Trophoblast cell (in vitro differentiated cells and primary cell): ENCODE measurements at regions not wholly inside any gene's neighbourhood (a gene's known extent, or its start where the extent isn't known, plus 50 kb on each side); places are given as distances from the start of the nearest gene placed in this dataset.

ENCODE experiments used
- DNase-seq, 2 donors: peaks; one replicate each; pipeline ENCODE4 v3.0.0-alpha.2; 2016
- H2AFZ ChIP-seq: 2 replicates; pipeline ENCODE4 v1.6.1; 2013; ENCODE audit warnings: low read length, moderate library complexity, mild to moderate bottlenecking; ENCODE audit not compliant: insufficient read depth, poor library complexity
- H2AK5ac ChIP-seq: 2 replicates; pipeline ENCODE4 v1.6.1; 2013; ENCODE audit warnings: mild to moderate bottlenecking, low read length
- H2BK120ac ChIP-seq: 2 replicates; pipeline ENCODE4 v1.6.1; 2013; ENCODE audit warnings: low read length, mild to moderate bottlenecking, moderate library complexity; ENCODE audit not compliant: insufficient read depth, poor library complexity
- H2BK12ac ChIP-seq: 2 replicates; pipeline ENCODE4 v1.6.1; 2013; ENCODE audit warnings: mild to moderate bottlenecking, low read length, moderate library complexity
- H2BK5ac ChIP-seq: 2 replicates; pipeline ENCODE4 v1.6.1; 2013; ENCODE audit warnings: low read length, low read depth, moderate library complexity, mild to moderate bottlenecking; ENCODE audit not compliant: poor library complexity
- H3K14ac ChIP-seq: 2 replicates; pipeline ENCODE4 v1.6.1; 2013; ENCODE audit warnings: mild to moderate bottlenecking, low read length
- H3K18ac ChIP-seq: 2 replicates; pipeline ENCODE4 v1.6.1; 2013; ENCODE audit warnings: mild to moderate bottlenecking, low read length
- H3K23ac ChIP-seq: 2 replicates; pipeline ENCODE4 v1.6.1; 2013; ENCODE audit warnings: low read length
- H3K27ac ChIP-seq: 2 replicates; pipeline ENCODE4 v1.5.1; 2013; ENCODE audit warnings: low read depth, mild to moderate bottlenecking, inconsistent platforms, low read length, moderate library complexity
- H3K27me3 ChIP-seq: 2 replicates; pipeline ENCODE4 v1.6.1; 2013; ENCODE audit warnings: inconsistent platforms, mild to moderate bottlenecking, low read length, moderate library complexity; ENCODE audit not compliant: insufficient read depth
- H3K36me3 ChIP-seq, 2 experiments: 1 replicate in 1 of 2; 2 replicates in 1 of 2; pipeline ENCODE4 v1.6.1; 2013; ENCODE audit warnings: low read length in 2 of 2, mild to moderate bottlenecking in 2 of 2, moderate library complexity in 1 of 2; ENCODE audit not compliant: insufficient read depth in 2 of 2, control insufficient read depth in 1 of 2
- H3K4ac ChIP-seq: 2 replicates; pipeline ENCODE4 v1.6.1; 2013; ENCODE audit warnings: low read depth, mild to moderate bottlenecking, low read length, moderate library complexity
- H3K4me1 ChIP-seq, 2 experiments: 1 replicate in 1 of 2; 2 replicates in 1 of 2; pipeline ENCODE4 v1.6.1; 2013; ENCODE audit warnings: low read length in 2 of 2, mild to moderate bottlenecking in 2 of 2, moderate library complexity in 1 of 2; ENCODE audit not compliant: insufficient read depth in 2 of 2, control insufficient read depth in 1 of 2
- H3K4me2 ChIP-seq: 2 replicates; pipeline ENCODE4 v1.6.1; 2013; ENCODE audit warnings: inconsistent platforms, mild to moderate bottlenecking, low read length, moderate library complexity
- H3K4me3 ChIP-seq: 2 replicates; pipeline ENCODE4 v1.5.1; 2013; ENCODE audit warnings: mild to moderate bottlenecking, low read depth, low read length, inconsistent platforms
- H3K79me1 ChIP-seq: one replicate; pipeline ENCODE4 v1.6.1; 2013; ENCODE audit warnings: low read length
- H3K79me2 ChIP-seq: 2 replicates; pipeline ENCODE4 v1.6.1; 2013; ENCODE audit warnings: low read length, mild to moderate bottlenecking; ENCODE audit not compliant: control insufficient read depth, insufficient read depth, poor library complexity
- H3K9ac ChIP-seq: 2 replicates; pipeline ENCODE4 v1.6.1; 2013; ENCODE audit warnings: mild to moderate bottlenecking, low read length
- H3K9me3 ChIP-seq: 2 replicates; pipeline ENCODE4 v1.6.1; 2013; ENCODE audit warnings: low read depth, mild to moderate bottlenecking, control low read depth, inconsistent platforms, low read length; ENCODE audit not compliant: insufficient read depth
- H4K12ac ChIP-seq: 2 replicates; pipeline ENCODE4 v1.6.1; 2013; ENCODE audit warnings: low read depth, mild to moderate bottlenecking, low read length, moderate library complexity
- H4K8ac ChIP-seq: 2 replicates; pipeline ENCODE4 v1.6.1; 2013; ENCODE audit warnings: low read depth, mild to moderate bottlenecking, low read length, moderate library complexity
- H4K91ac ChIP-seq: one replicate; pipeline ENCODE4 v1.6.1; 2013; ENCODE audit warnings: low read depth, mild to moderate bottlenecking, low read length, moderate library complexity
- WGBS: extraction: QIAGEN DNeasy Blood & Tissue Kit; methylation state at CpG from one replicate; pipeline ENCODE4 v1.1.7; 2013; ENCODE audit warnings: missing lambda C conversion rate; ENCODE audit not compliant: insufficient read length, insufficient coverage; ENCODE audit errors: extremely low coverage; 5-methylcytosine and 5-hydroxymethylcytosine counted together

DNA sequence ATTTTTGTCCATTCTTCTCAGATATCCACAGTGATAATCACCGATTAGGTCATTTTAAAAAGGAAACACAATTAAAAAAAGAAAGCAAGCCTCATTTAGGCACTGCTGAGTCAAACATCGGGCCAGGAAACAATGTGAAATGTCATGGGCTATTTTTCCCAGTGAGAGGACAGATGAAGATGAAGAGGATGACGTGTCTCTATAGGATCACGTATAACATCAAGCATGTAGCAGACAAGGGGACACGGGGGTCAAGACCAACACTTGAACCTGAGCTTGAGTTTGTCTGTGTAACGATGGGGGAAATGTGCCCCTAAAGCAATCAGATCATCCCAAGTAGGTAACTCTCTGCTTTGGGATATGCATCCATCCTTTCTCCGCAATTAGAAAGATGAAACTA is 553.2 kb downstream of the CD83 start:
- H3K4ac ChIP-seq, result no peak overlapping the region
- H3K27ac ChIP-seq, result no peak overlapping the region
- no peak overlapping the region for H2AK5ac ChIP-seq
- no peak for DNase-seq
- no peaks in the 10 kb centered on the region for H3K9me3 ChIP-seq
- no peak overlapping the region for H4K8ac ChIP-seq
- H3K9ac ChIP-seq, result no peak overlapping the region
- H3K4me2 ChIP-seq, result no peak overlapping the region
- no peak overlapping the region for H2BK12ac ChIP-seq
- no peak overlapping the region for H2BK120ac ChIP-seq
- H3K23ac ChIP-seq, result no peak overlapping the region
- no CpG with 5 or more reads among the region's 7 CpGs for WGBS
- no peak overlapping the region for H3K18ac ChIP-seq
- no peak overlapping the region for H4K91ac ChIP-seq
- no peaks in the 10 kb centered on the region for H3K27me3 ChIP-seq
- H4K12ac ChIP-seq, result no peak overlapping the region
- H2BK5ac ChIP-seq, result no peak overlapping the region
- peaks cover 0 to 2% of the 10 kb centered on the region in 2 experiments for H3K4me1 ChIP-seq
- H3K79me2 ChIP-seq, result no peaks in the 10 kb centered on the region
- no peak overlapping the region for H3K4me3 ChIP-seq
- H2AFZ ChIP-seq, result no peak overlapping the region
- no peaks in the 10 kb centered on the region for H3K36me3 ChIP-seq
- no peaks in the 10 kb centered on the region for H3K79me1 ChIP-seq
- no peak overlapping the region for H3K14ac ChIP-seq

GRCh38 chr6:14671261-14671681 is 553.7 kb downstream of the CD83 start:
- no peak overlapping the region for H3K4me2 ChIP-seq
- no peaks in the 10 kb centered on the region for H3K79me2 ChIP-seq
- no peaks in the 10 kb centered on the region for H3K79me1 ChIP-seq
- DNase-seq, result no peak
- H4K12ac ChIP-seq, result no peak overlapping the region
- no peak overlapping the region for H3K4ac ChIP-seq
- no peaks in the 10 kb centered on the region for H3K27me3 ChIP-seq
- H3K36me3 ChIP-seq, result no peaks in the 10 kb centered on the region
- no peak overlapping the region for H4K8ac ChIP-seq
- WGBS, result no CpG with 5 or more reads among the region's 1 CpG
- H2BK5ac ChIP-seq, result no peak overlapping the region
- no peak overlapping the region for H2AFZ ChIP-seq
- H2AK5ac ChIP-seq, result no peak overlapping the region
- no peak overlapping the region for H3K4me3 ChIP-seq
- H3K27ac ChIP-seq, result no peak overlapping the region
- no peak overlapping the region for H3K14ac ChIP-seq
- H3K9ac ChIP-seq, result no peak overlapping the region
- H2BK120ac ChIP-seq, result no peak overlapping the region
- H3K9me3 ChIP-seq, result no peaks in the 10 kb centered on the region
- no peak overlapping the region for H3K18ac ChIP-seq
- H4K91ac ChIP-seq, result no peak overlapping the region
- H3K4me1 ChIP-seq, result peaks cover 0 to 2% of the 10 kb centered on the region in 2 experiments
- H3K23ac ChIP-seq, result no peak overlapping the region
- H2BK12ac ChIP-seq, result no peak overlapping the region

DNA sequence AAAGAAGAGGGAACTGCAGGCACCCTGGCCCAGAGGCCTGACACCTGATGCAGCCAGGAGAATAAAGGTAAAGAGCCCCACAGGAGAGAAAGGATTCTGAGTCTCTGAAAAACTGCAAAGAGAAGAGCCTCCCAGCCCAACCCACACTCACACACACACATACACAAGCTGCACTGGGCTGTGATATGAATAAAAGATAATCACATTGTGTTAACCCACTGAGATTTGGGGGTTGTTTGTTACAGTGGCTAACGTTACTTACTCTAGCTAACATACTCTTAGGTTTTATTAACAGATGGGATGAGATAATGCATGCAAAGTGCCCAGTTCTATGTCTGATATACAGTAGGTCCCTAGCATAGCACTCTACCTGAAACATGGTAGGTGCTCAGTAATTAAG is 554.4 kb downstream of the CD83 start:
- no peaks in the 10 kb centered on the region for H3K27me3 ChIP-seq
- no peak overlapping the region for H4K8ac ChIP-seq
- H2AFZ ChIP-seq, result no peak overlapping the region
- no peaks in the 10 kb centered on the region for H3K36me3 ChIP-seq
- H3K18ac ChIP-seq, result no peak overlapping the region
- H3K9ac ChIP-seq, result no peak overlapping the region
- H3K23ac ChIP-seq, result no peak overlapping the region
- H4K12ac ChIP-seq, result no peak overlapping the region
- no peaks in the 10 kb centered on the region for H3K9me3 ChIP-seq
- no peak overlapping the region for H2AK5ac ChIP-seq
- no peak overlapping the region for H4K91ac ChIP-seq
- no peak overlapping the region for H3K4ac ChIP-seq
- H3K4me1 ChIP-seq, result peaks cover 0 to 2% of the 10 kb centered on the region in 2 experiments
- no peaks in the 10 kb centered on the region for H3K79me1 ChIP-seq
- H2BK5ac ChIP-seq, result no peak overlapping the region
- H2BK12ac ChIP-seq, result no peak overlapping the region
- no peak overlapping the region for H3K4me3 ChIP-seq
- no peak overlapping the region for H3K27ac ChIP-seq
- H3K79me2 ChIP-seq, result no peaks in the 10 kb centered on the region
- no peak for DNase-seq
- H3K4me2 ChIP-seq, result no peak overlapping the region
- no peak overlapping the region for H2BK120ac ChIP-seq
- WGBS, result no CpG with 5 or more reads among the region's 1 CpG
- H3K14ac ChIP-seq, result no peak overlapping the region

DNA sequence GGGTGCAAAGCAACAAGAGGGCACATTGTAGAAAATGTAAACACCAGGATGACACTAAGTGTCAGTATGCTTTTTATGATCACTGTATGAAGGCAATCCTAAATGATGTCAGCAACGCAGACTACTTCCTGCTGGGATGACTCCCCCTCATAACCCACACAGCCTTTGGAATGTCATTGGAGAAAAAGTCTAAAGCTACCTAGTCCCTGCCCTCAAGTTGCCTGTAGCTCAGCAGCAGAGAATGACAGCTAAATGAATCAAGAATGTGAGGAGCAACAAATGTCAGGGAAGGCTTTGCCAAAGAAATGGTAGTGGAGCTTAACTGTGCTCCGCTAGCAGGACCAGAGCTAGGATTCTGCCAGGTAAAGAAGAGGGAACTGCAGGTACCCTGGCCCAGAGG is 555.6 kb downstream of the CD83 start:
- Histone ChIP-seq H4K12ac (no peak overlapping the region), H3K4ac (no peak overlapping the region), H3K23ac (no peak overlapping the region), H4K8ac (no peak overlapping the region), H3K4me1 (peaks cover 0 to 2% of the 10 kb centered on the region in 2 experiments), H2AK5ac (no peak overlapping the region), H3K18ac (no peak overlapping the region), H2BK12ac (no peak overlapping the region), H3K79me2 (no peaks in the 10 kb centered on the region), H4K91ac (no peak overlapping the region), H2BK5ac (no peak overlapping the region), H3K27ac (no peak overlapping the region), H3K79me1 (no peaks in the 10 kb centered on the region), H3K4me2 (no peak overlapping the region), H3K27me3 (no peaks in the 10 kb centered on the region), H3K14ac (no peak overlapping the region), H2AFZ (no peak overlapping the region), H2BK120ac (no peak overlapping the region), H3K9me3 (no peaks in the 10 kb centered on the region), H3K9ac (no peak overlapping the region), H3K4me3 (no peak overlapping the region), H3K36me3 (no peaks in the 10 kb centered on the region)
- no peak for DNase-seq
- no CpG with 5 or more reads among the region's 2 CpGs for WGBS
